AG08395 (cell line): ENCODE measurements at regions not wholly inside any gene's neighbourhood (a gene's known extent, or its start where the extent isn't known, plus 50 kb on each side); places are given as distances from the start of the nearest gene placed in this dataset.
A peak's percentile ranks its signal among the peaks of the same experiment; 100 is the strongest.
"Not testable (repeated sequence)": the region's sequence is repeated elsewhere in the genome, so short reads cannot be mapped to it uniquely, and the experiment has no call there.

Experiments used
- DNase-seq: peaks from one replicate; pipeline ENCODE4 v3.0.0; 2012; ENCODE audit warnings: mixed read lengths, low spot score

DNA sequence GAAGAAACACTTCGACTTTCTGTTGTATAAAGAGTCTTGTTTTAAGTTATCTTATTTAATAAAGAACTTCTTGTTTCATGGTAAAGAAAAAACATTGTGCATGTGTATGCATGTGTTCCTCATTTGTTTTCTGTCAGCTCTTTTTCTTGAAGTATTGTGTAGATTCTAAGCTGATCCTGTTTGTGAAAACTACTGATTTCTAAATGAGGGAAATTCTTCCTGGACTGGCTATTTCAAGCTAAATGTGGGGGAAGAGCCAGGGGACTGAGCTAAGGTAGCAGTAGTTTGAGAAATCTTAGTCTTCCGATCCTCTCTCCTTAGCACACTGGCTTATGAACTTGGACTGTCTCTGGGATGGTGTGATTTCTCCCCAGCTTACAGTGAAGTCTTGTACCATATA lies 56.4 kb upstream of the RBMS1 start:
- DNase-seq: no peak

- DNase-seq: no peak
These were observed 57.7 kb upstream of the RBMS1 start for GRCh38 chr2:160551259-160551658.

DNA sequence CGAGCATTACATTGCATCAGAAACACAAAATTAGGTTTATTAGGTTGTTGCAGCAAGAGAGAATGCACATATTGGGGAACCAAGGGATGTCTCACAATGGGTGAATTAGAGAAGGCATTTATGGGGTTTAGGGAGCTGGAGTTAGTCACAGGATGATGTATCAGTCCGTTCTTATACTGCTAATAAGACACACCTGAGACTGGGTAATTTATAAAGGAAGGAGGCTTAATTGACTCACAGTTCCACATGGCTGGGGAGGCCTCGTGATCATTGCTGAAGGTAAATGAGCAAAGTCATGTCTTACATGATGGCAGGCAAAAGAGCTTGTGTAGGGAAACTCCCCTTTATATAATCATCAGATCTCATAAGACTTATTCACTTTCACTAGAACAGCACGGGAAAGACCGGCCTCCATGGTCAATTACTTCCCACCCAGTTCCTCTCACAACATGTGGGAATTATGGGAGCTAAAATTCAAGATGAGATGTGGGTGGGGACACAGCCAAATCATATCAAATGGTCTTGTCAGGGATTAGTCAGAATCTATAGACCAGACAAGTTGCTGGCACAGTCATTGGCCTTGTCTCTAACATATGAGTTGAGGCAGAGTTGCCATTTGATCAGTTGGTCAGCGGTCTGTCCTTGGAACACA lies 61.9 kb upstream of the RBMS1 start:
- DNase-seq: no peak

- no peak for DNase-seq
These were observed 64.3 kb upstream of the RBMS1 start for GRCh38 chr2:160557903-160558302.

DNA sequence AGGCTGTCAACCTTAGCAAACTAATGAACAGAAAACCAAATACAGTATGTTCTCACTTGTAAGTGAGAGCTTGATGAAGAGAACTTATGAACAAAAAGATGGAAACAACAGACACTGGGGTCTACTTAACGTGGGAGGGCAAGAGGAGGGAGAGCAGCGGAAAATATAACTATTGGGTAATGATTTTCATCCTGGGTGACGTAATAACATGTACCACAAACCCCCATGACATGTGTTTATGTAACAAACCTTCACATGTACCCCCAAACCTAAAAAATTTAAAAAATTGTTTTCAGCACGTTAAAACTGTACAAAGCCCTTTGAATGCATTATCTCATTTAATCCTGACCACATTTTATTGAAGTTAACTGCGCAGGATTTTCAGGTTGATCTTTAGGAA lies 64.9 kb upstream of the RBMS1 start:
- DNase-seq: no peak

DNA sequence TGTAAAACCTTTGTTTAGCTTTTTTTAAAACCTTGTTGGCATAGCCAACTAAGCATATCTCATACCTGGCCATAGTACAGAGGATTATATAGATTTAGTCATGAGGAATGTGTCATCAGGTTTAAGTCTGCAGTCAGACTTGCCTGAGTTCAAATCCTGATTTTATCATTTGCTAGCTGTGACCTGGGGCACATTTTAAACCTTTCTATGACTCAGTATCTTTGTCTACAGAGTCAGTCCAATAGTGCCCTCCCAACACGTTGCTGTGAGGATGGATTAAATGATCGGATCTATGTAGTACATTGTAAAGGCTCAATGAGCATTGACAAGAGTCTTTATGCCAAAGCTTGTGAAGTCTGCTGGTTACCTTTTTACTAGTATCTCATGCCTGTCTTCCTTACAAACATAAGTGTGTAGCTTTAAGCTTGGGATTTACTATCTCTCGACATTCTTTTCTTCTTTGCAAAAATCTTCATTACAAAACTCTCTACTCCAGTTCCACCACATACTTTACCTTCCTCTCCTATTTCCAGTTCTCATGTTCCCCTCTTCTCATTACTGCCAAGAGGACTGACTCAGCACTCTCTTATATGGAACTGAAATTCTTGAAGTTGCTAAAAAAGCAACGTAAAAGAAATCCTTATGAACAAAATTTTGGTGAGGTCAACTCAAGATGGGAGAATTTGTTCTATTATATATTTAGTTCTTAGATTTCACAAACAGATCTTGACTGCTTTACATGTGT lies 68.1 kb upstream of the RBMS1 start:
- DNase-seq: peak; percentile 13

GRCh38 chr2:160562730-160563129 lies 69.1 kb upstream of the RBMS1 start:
- no peak for DNase-seq

DNA sequence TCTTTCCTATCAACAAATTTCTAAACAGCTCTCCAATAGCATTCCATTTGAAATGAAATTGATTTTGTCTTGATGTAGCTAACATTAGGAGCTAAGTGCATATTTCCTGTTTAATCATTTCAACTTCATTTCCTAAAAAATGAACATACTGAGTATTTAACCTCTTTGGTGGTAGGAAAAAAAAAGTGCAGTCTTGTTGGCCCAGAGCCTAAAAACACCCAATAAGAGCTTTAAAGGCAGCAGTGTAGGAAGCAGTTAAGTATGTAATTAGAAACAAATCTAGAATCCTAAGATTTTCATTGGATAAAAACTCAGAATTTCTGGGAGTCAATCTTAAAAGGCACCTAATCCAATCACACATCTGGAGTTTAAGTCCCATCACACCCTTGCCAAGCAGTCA lies 71.0 kb upstream of the RBMS1 start:
- no peak for DNase-seq

- no peak for DNase-seq
These were observed 71.7 kb upstream of the RBMS1 start for GRCh38 chr2:160565099-160565845.

- peak; percentile 19 for DNase-seq
These were observed 73.1 kb upstream of the RBMS1 start for GRCh38 chr2:160566717-160567116.

- DNase-seq: no peak
These were observed 75.2 kb upstream of the RBMS1 start for GRCh38 chr2:160568856-160569255.

GRCh38 chr2:160570376-160570775 lies 76.8 kb upstream of the RBMS1 start:
- DNase-seq: no peak

GRCh38 chr2:160574468-160575140 lies 81.0 kb upstream of the RBMS1 start:
- peak; percentile 80 for DNase-seq

DNA sequence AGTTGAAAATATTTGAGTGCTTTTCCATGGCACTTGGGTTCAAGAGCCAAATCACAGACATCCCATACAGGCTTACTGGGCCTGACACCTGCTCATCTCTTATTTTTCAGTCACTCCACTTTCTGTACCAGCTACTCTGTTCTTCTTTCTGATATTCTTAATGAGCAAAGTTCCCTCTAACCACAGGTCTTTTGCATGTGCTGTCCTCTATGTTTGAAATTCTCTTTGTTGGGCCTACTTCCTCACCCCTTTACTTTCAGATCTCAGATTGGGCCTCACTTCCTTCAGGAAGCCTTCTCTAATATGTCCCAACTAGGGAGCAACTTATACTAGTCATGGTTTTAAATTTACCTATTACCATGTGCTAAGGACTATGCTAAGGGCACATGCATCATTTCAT lies 81.8 kb upstream of the RBMS1 start:
- no peak for DNase-seq

GRCh38 chr2:160576054-160576499 lies 82.5 kb upstream of the RBMS1 start:
- DNase-seq: peak; percentile 7

GRCh38 chr2:160577081-160577480 lies 83.5 kb upstream of the RBMS1 start:
- DNase-seq: not testable (repeated sequence)

- DNase-seq: no peak
These were observed 87.4 kb upstream of the RBMS1 start for GRCh38 chr2:160581035-160581434.

GRCh38 chr2:160581448-160581847 lies 87.8 kb upstream of the RBMS1 start:
- no peak for DNase-seq

GRCh38 chr2:160582081-160582480 lies 88.5 kb upstream of the RBMS1 start:
- no peak for DNase-seq

GRCh38 chr2:160582490-160583145 lies 89.0 kb upstream of the RBMS1 start:
- peak; percentile 68 for DNase-seq

DNA sequence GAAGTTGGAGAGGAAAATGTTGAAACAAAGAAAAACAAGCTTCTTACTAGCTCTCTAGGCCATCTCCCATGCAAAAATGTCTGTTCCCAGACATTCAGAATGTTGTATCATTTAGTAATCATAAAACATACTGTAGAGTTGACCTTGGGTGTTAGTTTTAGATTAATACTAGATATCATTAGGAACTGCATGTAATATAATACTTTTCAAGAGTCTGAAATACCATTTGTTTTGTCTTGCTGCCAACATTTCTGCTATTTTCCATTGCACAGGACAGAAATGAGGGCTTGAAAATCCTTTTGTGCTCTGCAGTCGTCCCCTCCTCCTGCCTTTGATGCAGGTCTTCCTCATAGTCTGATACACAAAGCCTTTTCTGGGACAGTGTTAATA lies 89.5 kb upstream of the RBMS1 start:
- DNase-seq: no peak
